NCI-H748 (cell line): ENCODE measurements at regions not wholly inside any gene's neighbourhood (a gene's known extent, or its start where the extent isn't known, plus 50 kb on each side); places are given as distances from the start of the nearest gene placed in this dataset.

Experiments used
- DNase-seq: peaks from one replicate; lab custom pipeline; 2025; ENCODE audit not compliant: unreplicated experiment; lab: John Stamatoyannopoulos, UW

- DNase-seq: peak; percentile 72
Measured at GRCh38 chr15:99507504-99508310, 58.1 kb upstream of the MEF2A start.

- DNase-seq: no peak
Measured at GRCh38 chr15:99508311-99508645, 57.5 kb upstream of the MEF2A start.

GRCh38 chr15:99508852-99509251 lies 56.9 kb upstream of the MEF2A start:
- DNase-seq: no peak

GRCh38 chr15:99509686-99510461 lies 55.9 kb upstream of the MEF2A start:
- no peak for DNase-seq

- no peak for DNase-seq
Measured at GRCh38 chr15:99511531-99511865, 54.3 kb upstream of the MEF2A start.

- no peak for DNase-seq
Measured at GRCh38 chr15:99511866-99512661, 53.7 kb upstream of the MEF2A start.

GRCh38 chr15:99514306-99514705 lies 51.5 kb upstream of the MEF2A start:
- no peak for DNase-seq
